ENCODE measurements at regions not wholly inside any gene's neighbourhood (a gene's known extent, or its start where the extent isn't known, plus 50 kb on each side); places are given as distances from the start of the nearest gene placed in this dataset.

GRCh38 chr2:223196331-223196730 is 144.3 kb downstream of the KCNE4 start:
- TF ChIP-seq CTCF (IDR thresholded peaks at IDR 0.05; ENCODE audit: insufficient read depth, low read length, poor library complexity, severe bottlenecking) = no peak
- Histone ChIP-seq H3K27me3 (replicated peaks; ENCODE audit: control insufficient read depth, insufficient read depth, low read length) (no peaks in the 10 kb centered on the region), H3K4me3 (replicated peaks; ENCODE audit: low read depth, low read length) (no peak overlapping the region), H3K36me3 (ENCODE audit: control insufficient read depth, insufficient read depth, low read length) (no peaks in the 10 kb centered on the region)
- DNase-seq (ENCODE audit: extremely low read depth, insufficient read length) = no peak

GRCh38 chr2:223197046-223197445 is 145.1 kb downstream of the KCNE4 start:
- H3K4me3 ChIP-seq (replicated peaks; ENCODE audit: low read depth, low read length) = no peak overlapping the region
- H3K36me3 ChIP-seq (ENCODE audit: control insufficient read depth, insufficient read depth, low read length) = no peaks in the 10 kb centered on the region
- no peak for DNase-seq (ENCODE audit: extremely low read depth, insufficient read length)
- no peak for TF ChIP-seq CTCF (IDR thresholded peaks at IDR 0.05; ENCODE audit: insufficient read depth, low read length, poor library complexity, severe bottlenecking)
- H3K27me3 ChIP-seq (replicated peaks; ENCODE audit: control insufficient read depth, insufficient read depth, low read length) = no peaks in the 10 kb centered on the region

- Histone ChIP-seq H3K4me3 (replicated peaks; ENCODE audit: low read depth, low read length) (no peak overlapping the region), H3K27me3 (replicated peaks; ENCODE audit: control insufficient read depth, insufficient read depth, low read length) (no peaks in the 10 kb centered on the region), H3K36me3 (ENCODE audit: control insufficient read depth, insufficient read depth, low read length) (no peaks in the 10 kb centered on the region)
- DNase-seq (ENCODE audit: extremely low read depth, insufficient read length) = no peak
- no peak for TF ChIP-seq CTCF (IDR thresholded peaks at IDR 0.05; ENCODE audit: insufficient read depth, low read length, poor library complexity, severe bottlenecking)
These were observed 147.8 kb downstream of the KCNE4 start for GRCh38 chr2:223199531-223200515.

- H3K4me3 ChIP-seq (replicated peaks; ENCODE audit: low read depth, low read length) = no peak overlapping the region
These were observed 152.3 kb downstream of the KCNE4 start for GRCh38 chr2:223203971-223204929.

GRCh38 chr2:223210489-223210888 is 158.5 kb downstream of the KCNE4 start:
- no peak for TF ChIP-seq CTCF (IDR thresholded peaks at IDR 0.05; ENCODE audit: insufficient read depth, low read length, poor library complexity, severe bottlenecking)
- H3K4me3 ChIP-seq (replicated peaks; ENCODE audit: low read depth, low read length) = no peak overlapping the region
- no peaks in the 10 kb centered on the region for H3K36me3 ChIP-seq (ENCODE audit: control insufficient read depth, insufficient read depth, low read length)
- DNase-seq (ENCODE audit: extremely low read depth, insufficient read length) = no peak
- H3K27me3 ChIP-seq (replicated peaks; ENCODE audit: control insufficient read depth, insufficient read depth, low read length) = no peaks in the 10 kb centered on the region

More at GRCh38 chr2:223203971-223204929, 152.3 kb downstream of the KCNE4 start:
- Histone ChIP-seq H3K27me3 (replicated peaks; ENCODE audit: control insufficient read depth, insufficient read depth, low read length) (no peaks in the 10 kb centered on the region), H3K36me3 (ENCODE audit: control insufficient read depth, insufficient read depth, low read length) (no peaks in the 10 kb centered on the region)
- DNase-seq (ENCODE audit: extremely low read depth, insufficient read length) = no peak
- no peak for TF ChIP-seq CTCF (IDR thresholded peaks at IDR 0.05; ENCODE audit: insufficient read depth, low read length, poor library complexity, severe bottlenecking)

All from GM06990 (cell line).